Caki2 (cell line): ENCODE measurements at regions not wholly inside any gene's neighbourhood (a gene's known extent, or its start where the extent isn't known, plus 50 kb on each side); places are given as distances from the start of the nearest gene placed in this dataset.

Source experiments
- DNase-seq: peaks from one replicate; pipeline ENCODE4 v3.0.0-alpha.2; 2015; ENCODE audit warnings: low read depth
- in situ Hi-C: cut with HindIII; loops from 2 replicates; pipeline ENCODE4 v1.10.0; 2016; ENCODE audit warnings: low sequenced_read_pairs, low pct_unique_long_range_greater_than_20kb, mixed read lengths

DNA sequence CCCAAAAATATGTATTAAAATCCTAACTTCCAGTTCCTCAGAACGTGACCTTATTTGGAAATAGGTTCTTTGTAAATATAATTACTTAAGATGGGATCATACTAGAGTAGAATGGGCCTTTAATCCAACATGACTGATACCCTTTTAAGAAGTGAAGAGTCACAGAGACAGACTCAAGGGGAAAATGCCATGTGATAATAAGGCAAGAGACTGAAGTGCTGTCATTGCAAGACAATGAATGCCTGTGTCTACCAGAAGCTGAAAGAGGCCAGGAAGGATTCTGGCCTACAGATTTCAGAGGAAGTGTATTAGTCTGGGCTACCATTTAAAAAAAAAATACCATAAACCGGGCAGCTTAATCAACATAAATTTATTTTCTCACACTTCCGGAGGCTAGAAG lies 85.9 kb upstream of the LRRC55 start:
- no peak for DNase-seq

DNA sequence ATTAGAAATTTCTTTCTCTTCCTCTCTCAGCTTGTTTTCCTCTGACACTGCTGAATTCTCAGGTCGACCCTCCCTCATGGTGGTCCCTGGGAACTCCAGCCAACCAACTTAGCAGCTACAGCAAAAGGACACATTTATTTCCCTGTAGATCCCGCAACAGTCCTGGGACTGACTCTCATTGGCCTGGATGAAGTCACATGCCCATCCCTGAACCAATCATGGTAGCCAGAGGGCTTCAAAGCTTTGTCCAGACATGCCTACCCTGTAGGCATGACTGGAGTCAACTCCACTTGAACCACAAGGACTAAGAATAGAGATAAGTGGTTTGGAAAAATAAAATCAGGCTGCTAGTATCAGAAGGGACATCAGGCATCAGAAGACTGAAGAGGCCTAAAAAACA lies 84.6 kb upstream of the LRRC55 start:
- in situ Hi-C loops = no loop called here
- no peak for DNase-seq

More for the DNA sequence above, 85.9 kb upstream of the LRRC55 start:
- in situ Hi-C loops = no loop called here

DNA sequence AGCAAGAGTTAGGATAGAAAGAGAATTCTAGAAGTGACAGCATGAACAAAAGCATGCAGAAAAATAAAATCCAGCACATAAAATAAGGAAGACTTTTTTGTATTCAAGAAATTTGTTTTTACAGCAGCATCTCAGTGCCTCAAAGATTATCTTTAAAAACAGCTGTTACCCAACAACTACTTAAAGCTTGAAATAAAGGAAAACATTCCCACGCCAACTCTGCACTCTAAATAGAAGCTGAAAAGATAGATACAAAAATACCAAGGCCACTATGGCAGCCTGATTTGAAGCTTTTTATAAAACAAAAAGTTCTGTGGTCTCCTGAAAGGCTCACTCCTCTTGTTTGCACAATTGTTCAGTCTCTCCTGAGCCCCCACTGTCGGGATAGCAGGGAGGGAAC lies 83.6 kb upstream of the LRRC55 start:
- in situ Hi-C loops = no loop called here
- no peak for DNase-seq

DNA sequence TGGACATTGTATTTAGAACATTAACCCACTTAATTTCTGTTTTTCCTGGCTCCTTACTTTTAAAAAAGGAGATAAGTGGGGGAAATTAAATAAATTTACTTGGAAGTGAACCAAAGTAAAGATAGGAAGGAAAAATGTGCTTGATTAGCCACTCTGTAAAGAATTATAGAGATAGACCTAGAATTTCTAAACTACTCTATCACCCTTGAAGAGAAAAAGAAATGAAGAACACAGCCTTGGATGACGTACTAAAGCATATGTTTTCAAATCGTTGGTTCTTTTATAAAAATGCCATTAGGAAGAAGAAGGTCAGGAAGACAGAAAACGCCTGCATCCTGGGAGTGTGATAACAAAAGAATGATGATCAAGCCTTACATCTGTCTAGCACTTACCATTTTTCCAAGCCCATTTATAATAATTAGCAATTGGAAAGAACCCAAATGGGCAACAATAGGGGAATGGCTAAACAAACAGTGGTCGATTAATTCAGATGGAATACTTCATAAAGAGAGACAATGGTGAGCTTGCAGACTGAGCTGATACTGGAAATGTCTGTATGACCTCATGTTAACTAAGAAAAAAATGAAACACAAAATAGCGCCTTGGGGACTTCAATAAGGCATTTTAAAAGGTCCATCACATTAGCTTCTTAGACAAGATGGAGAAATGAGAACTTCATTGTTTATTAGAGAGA lies 81.0 kb upstream of the LRRC55 start:
- DNase-seq = no peak
- in situ Hi-C loops = no loop called here

DNA sequence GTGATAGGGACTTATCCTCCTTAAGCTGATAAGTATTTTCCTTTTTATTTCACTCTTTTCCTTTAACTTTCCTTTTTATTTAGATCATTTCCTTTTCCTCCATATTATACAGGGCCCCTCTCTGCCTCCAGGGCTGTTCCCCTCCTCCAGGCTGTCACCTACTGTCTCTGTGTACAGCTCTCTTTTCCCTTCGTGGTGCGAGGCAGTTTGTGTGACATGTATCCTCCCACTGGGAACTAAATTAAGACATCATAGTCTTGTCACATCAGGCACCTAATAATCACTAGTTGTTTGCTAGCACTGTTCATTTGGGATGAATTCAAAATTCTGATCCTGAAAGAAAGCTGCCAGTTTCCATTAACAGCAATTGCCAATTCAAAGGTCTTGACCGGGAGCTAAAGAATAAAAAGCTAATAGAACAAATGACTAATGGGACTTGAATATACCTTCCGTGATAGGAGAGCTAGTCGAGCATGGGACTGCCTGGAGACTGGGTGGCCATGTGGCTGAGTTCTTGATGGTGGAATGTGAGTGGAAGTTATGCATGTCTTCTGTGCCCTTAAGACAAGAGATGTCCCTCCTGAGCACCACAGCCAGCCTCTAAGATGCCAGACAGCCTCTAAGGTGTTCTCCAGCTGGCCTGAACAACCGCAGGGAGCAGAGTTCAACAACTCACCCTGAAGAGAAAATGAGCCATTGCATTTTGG lies 77.7 kb upstream of the LRRC55 start:
- DNase-seq = no peak
- in situ Hi-C loops = no loop called here

DNA sequence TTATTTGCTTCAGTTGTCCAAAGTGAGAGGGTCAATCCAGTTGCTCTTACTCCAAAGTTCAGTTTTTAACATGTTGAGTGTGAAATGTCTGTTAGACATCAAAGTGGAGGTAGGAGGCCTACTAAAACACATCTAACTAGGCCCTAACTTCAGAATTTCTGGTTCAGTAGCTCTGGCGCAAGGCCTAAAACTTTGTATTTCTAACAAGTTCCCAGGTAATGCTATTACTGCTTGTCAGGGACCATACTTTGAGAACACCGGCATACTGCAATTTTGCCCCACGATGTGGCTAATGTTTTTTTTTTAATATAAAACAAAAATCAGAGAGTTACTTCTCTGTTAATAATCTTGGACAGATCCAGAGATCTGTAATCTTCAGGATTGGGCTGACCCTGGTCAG lies 72.4 kb upstream of the LRRC55 start:
- in situ Hi-C loops = no loop called here
- DNase-seq = no peak

DNA sequence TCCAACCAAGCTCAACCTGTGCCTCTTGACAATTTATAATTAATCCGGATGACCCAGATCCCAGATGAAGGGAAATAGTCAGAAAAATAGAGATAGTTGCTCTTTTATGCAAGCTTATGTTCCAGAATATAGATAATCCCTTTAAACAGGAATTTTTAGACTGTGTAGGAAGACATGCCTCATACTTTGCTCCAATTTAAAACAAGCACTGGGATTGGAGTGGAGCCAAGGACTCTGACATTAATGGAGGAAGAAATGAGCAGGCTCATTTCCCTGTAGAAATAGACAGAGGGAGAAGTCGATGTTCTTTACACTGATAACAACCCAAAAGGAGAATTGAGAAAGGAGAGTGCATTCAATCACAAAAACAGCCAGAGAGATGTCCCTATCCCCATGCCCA lies 70.1 kb upstream of the LRRC55 start:
- in situ Hi-C loops = no loop called here
- DNase-seq = no peak

DNA sequence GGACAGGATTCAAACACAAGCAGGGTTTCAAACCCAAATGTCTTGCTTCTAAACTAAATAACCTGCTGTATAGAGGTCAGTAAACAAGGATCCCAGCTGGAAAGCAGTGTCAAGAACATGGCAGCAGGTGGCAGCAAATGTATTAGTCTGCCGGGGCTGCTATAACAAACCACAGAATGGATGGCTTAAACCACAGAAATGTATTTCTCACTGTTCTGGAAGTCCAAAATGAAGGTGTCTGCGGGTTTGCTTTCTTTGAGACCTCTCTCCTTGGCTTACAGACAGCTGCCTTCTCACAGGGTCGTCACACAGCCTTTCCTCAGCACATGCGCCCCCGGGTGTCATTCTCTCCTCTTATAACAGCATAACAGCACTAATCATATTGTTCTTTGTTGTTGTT lies 65.1 kb upstream of the LRRC55 start:
- in situ Hi-C loops = no loop called here

DNA sequence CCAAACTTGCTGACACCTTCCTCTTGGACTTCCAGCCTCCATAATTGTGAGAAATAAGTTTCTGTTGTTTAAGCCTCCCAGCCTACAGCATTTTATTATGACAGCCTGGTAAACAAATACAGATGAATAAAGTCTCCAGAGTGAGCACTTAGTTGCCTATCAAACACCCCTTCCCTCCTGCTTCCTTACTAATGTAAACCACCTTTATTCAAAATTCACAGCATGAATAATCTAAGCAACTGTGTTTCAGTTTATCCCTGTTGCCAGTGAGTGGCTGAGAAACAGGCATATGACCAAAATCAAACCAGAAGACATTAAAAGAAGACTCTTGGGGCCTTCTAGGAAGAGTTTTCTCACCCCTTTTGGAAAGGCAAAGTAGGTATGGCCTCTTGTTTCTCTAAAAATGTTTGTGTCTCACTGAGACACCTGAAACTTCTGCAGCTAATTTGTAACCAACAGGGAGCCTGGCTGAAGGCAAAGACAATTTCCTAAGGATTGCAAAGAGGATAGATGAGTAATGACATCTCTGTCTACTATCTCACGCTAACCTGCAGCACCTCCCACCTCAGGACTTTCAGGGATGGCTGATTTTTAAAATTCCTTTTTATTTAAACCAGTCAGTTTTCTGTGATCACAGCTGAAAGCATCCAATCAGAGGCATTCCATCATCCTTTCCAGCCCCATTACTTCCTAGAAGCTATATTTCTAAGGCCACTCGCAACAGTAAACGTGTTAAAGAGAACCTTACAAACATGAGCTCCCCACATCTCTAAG lies 61.4 kb upstream of the LRRC55 start:
- no peak for DNase-seq
- in situ Hi-C loops = no loop called here

More for the DNA sequence above, 65.1 kb upstream of the LRRC55 start:
- DNase-seq = peak; percentile 3

DNA sequence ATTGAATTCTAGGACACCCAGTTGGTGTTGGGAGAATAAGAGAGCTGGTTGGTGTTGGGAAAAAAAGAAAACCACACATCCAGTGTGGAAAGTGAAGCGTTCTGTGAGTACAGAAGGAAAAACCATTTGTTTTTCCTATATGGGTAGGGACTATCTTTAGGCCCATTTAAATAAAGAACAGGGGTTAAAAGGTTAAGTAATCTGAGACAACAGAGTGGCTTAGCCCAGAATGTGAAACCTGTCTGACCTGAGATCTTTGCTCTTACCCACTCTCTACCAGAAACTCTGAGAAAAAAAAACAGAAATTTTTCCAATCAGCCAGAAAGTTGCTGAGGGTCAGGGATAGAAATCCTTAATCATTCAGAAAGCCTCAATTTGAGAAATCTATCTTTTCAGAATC lies 59.8 kb upstream of the LRRC55 start:
- in situ Hi-C loops = no loop called here
- DNase-seq = no peak

DNA sequence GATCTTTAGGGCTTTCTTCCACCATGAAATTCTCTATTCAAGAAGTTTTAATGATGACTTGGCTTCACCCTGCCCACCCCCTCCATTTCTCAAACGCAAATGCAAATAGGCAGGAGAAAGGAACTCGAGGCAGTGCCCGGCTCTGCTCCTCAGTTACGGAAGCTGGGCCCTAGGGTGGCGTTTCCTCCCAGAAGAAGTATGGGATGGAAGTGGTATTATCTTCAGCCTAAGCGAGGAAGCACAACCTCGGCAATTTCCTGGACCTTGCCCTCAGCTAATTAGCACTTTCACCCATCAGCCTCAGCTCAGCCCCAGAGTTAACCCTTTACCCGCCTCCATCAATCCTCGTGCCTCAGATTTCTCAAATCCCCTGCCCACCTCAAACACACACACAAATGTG lies 58.2 kb upstream of the LRRC55 start:
- no peak for DNase-seq
- in situ Hi-C loops = no loop called here

DNA sequence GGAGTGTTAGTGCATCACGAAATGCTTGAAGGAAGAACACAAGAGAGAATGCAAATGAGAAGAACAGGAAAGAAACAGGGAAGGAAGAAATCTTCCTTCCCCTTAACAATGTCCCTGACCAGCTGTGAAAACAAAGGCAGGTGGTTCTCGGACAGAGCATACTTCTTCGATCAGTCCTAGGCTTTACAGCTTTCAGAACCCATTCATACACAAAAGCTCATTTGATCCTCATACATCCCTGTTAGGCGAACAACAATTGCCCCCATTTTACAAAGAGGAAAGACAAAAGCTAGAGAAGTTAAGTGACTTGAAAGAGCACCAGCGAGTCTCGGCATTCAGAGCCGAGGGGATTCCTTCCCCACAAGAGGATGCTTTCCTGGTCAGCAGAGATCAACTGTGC lies 57.2 kb upstream of the LRRC55 start:
- in situ Hi-C loops = no loop called here
- no peak for DNase-seq

DNA sequence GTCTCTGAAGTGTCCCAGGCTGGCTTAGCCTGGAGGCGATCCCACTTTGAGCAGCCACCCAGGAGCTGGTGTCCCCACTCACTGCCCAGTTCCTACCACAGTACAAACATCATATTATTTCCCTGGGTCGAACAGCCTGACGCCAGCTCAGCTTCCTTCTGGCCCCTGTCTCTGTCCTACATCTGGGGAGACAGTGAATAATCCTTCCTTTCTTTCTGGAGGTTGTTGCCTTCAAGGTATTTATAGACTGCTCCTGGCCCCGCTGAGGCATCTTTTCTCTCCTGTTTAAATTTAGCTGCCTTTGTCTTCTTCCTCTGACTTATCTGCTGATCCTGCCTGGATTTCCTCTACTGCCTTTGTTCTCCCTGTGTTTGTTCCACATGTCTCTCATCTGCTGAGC lies 56.8 kb upstream of the LRRC55 start:
- in situ Hi-C loops = no loop called here
- no peak for DNase-seq

DNA sequence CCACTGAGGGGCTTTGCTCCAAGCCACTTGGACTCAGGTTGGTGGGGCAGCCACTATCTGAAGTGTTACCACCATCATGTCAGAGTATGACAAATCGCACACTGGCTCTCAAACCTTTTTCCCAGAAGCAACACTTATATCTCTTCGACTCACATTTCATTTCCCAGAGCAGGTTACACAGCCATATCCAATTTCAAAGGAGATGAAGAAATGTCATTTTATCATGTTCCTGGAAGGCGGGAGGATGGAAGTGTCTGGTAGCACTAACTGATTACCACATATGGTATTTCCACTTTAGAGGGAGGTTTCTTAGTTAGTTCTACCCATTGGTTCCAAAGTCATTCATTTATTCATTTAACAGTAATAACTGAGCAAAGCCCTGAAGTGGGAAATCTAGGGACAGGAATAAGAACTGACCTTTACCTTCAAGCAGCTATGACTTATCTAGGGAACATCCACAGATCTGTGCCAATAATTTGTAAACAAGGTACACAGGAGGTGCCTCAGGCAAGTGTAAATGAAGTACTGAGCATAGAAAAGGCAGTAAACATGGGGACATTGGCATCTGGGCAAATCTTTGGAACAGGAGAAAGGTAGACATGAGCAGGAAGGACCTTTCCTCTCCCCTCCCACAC lies 54.9 kb upstream of the LRRC55 start:
- in situ Hi-C loops = no loop called here
- no peak for DNase-seq

DNA sequence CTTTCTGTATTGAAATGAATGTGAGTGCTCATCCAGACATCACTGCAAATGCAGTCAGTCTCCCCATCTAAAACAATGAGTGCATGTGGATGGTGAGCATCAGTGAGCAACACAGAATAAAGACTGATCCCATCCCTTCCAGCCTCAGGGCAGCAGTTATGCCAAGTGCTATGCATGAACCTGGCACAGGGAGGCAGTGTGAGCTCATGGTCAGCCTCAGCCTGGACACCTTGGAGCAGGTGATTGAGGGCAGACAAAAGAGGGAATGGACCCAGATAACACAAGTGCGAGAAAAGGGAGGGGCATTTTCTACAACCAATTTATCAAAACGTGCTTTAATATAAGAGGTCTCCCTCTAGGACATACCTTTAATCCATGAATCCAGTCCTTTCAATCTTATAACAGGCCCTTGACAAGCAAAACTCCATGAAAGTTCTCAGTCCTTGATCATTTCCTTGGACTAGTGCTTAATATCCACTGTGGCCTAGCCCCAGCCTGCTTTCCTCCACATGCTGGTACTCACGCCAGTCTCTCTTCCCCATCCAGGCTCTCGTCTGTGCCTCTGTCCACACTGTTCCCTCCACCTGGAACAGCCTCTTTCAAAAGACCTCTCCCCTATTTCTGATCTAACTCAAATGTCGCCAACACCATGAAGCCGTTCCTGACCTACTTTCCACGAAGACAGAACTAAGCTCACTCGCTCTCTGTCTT lies 50.5 kb upstream of the LRRC55 start:
- in situ Hi-C loops = no loop called here
- DNase-seq = no peak
